HG03196 (cell line): ENCODE measurements at regions not wholly inside any gene's neighbourhood (a gene's known extent, or its start where the extent isn't known, plus 50 kb on each side); places are given as distances from the start of the nearest gene placed in this dataset.

ENCODE experiments used
- ATAC-seq: cut with Tn5 transposase; IDR thresholded peaks from one replicate; pipeline ENCODE4 v1.9.1; 2021; ENCODE audit not compliant: unreplicated experiment

GRCh38 chr3:174398761-174399160 lies 460.4 kb upstream of the NAALADL2 start:
- ATAC-seq, result no peak

DNA sequence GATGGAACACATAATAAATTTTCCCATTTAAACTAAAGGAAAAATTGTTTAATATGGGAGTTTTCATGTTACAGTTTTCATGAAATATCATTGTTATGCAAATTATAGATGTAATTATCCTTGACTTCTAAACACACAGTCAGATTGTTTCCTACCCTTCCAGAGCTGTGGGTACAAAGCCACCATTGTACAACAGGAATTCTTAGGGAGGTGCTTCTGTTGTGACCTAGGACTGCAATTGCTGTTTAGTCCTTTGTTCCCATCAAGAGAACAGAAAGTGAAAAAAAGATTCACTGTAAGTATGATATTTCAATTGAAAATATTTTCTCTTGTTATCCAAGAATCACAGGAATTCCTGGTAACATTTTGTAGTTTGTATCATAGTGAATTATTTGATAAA lies 455.3 kb upstream of the NAALADL2 start:
- no peak for ATAC-seq

DNA sequence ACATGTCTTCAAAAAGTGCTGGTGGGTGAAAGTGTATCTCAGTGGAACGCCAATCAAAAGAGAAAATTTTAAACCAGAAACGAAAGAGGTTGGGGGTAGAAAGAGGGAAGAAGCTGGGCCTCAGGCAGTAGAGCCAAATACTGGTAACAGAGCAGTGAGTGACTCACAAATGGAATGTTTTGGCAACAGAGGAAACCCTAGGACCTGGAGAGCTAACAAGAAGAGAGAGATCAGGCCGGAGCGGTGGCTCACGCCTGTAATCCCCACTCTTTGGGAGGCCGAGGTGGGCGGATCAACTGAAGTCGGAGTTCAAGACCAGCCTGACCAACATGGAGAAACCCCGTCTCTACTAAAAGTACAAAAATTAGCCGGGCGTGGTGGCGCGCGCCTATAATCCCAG lies 450.8 kb upstream of the NAALADL2 start:
- no peak for ATAC-seq

- no peak for ATAC-seq
These were observed 449.9 kb upstream of the NAALADL2 start for GRCh38 chr3:174409086-174409743.

- ATAC-seq, result no peak
These were observed 445.8 kb upstream of the NAALADL2 start for GRCh38 chr3:174413062-174413912.

DNA sequence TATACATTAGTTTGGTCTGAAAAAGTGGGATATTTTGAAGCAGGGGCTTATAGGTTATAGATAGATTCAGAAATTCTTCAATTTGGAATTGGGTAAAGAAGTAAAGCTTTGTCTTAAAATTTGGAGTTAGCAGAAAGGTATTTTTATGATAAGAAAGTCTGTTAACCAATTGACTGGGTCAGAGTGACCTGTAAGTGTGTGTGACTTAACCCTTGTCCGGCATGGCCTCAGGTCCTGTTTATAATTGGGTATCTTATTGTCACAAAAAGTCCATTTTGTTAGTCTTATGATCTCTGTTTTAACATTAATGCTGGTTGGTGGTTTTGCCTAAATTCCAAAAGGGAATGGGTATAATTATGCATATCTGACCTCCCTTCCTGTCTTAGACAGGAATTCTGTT lies 444.2 kb upstream of the NAALADL2 start:
- ATAC-seq, result no peak

DNA sequence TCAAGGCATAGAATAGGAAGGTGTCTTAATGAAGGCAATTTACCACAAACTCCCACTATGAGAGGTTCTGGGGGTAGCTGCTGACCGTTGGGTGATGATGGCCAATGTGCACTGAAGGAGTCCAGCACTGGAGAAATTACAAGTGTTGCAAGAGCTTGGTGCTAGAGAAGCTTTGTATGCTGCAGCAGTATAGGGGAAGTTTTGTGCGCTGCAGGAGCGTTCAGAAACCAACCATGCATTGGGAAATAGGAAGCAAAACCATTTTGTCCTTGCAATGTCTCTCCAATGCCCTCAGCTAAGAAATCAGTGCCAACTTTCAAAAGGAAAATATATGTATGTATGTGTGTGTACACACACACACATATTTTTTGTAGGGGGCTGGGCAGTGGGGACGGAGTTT lies 441.6 kb upstream of the NAALADL2 start:
- no peak for ATAC-seq

- ATAC-seq, result no peak
These were observed 439.9 kb upstream of the NAALADL2 start for GRCh38 chr3:174419216-174419615.

- ATAC-seq, result no peak
These were observed 435.2 kb upstream of the NAALADL2 start for GRCh38 chr3:174423936-174424335.

- ATAC-seq, result no peak
These were observed 434.5 kb upstream of the NAALADL2 start for GRCh38 chr3:174424656-174425055.

- no peak for ATAC-seq
These were observed 433.7 kb upstream of the NAALADL2 start for GRCh38 chr3:174425422-174425821.

DNA sequence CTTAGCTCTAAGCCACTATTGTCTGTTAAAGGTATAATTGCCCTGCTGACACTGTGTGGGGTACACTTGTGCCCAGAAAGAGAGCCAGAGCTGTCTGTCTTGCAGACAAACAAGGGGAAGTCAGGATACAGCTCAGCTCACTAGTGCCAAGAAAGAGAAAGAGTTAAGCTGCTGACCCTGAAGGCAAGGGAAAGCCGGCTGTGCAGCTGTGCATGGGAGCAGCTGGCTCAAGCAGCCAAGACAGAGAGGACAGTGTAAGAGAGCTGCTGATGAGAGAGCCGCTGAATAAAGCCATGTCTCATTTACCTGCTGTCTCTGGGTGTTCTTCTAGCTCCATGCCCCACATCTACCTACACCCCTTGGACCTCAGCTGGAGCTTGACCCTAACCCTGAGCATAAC lies 428.1 kb upstream of the NAALADL2 start:
- ATAC-seq, result no peak

GRCh38 chr3:174431717-174432116 lies 427.4 kb upstream of the NAALADL2 start:
- ATAC-seq, result no peak

GRCh38 chr3:174436367-174436766 lies 422.8 kb upstream of the NAALADL2 start:
- no peak for ATAC-seq

DNA sequence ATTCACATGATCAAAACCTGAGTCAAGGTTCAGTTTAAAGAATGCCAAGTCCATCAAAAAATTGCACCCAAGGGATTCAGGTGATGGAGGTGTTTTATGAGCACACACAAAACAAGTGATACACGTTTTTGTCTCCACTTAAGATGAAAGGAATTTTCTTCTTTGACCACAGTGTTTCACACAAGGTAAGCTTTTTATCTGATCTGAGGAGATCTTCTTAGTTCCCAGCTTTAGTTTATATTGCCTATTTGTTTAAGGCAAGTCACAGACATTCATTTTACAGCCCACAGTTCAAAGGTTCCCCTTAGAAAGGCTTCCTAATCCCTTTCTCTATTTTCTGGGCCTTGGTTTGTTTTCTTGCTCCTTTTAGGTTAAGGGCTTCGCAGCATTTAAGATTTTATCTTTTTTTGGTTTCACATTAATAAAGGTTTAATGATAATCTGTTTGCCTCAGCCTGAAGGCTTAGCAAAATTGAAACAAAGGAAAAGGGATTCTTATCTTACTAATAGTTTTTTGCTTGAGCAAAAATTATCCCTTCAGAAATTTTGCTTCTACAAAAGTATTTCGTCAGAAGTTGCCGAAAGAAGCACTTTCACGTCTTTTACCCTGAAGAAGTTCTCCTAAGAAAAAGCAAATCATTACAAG lies 420.5 kb upstream of the NAALADL2 start:
- no peak for ATAC-seq

DNA sequence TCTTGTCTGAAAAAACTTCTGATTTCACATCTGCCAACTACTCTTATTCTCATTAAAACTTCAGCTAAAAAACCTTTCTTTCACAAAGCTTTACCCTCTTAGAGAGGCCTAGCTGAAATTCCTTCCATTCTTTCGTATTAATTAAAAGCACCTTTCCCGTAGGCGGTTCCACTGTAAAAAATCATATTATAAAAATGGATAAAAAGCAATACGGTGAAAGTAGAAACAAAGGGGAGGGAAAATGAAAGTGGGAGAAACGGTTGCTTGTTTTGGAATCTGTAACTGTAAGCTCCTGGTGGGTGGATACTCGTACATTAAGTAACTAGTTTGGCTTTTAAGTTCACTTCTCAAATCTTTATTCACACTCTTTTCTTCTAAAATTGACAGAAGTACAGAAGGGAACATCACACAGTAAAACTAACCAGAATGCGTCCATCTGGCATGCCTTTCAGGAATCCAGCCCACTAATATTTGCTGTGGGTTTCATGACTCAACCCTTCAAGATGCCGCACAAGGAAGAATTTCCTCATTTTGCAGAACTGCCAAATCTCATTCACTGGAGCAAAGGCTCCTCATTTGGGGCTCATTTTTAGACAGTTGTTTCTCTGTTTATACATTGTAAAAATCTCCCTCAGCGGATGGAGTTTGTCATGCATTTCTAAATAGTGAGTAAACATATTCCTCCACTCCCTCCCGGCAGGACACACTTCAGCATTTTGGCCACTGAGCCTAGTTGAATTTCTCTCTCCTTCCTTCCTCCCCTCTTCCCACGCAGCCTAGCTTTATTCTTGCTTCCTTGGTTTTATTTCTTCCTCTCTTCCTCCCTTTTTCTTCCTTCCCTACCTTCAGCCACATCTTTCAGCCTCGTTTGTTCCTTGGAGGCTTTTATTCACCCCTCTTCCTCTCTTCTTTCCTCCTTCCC lies 419.5 kb upstream of the NAALADL2 start:
- no peak for ATAC-seq

DNA sequence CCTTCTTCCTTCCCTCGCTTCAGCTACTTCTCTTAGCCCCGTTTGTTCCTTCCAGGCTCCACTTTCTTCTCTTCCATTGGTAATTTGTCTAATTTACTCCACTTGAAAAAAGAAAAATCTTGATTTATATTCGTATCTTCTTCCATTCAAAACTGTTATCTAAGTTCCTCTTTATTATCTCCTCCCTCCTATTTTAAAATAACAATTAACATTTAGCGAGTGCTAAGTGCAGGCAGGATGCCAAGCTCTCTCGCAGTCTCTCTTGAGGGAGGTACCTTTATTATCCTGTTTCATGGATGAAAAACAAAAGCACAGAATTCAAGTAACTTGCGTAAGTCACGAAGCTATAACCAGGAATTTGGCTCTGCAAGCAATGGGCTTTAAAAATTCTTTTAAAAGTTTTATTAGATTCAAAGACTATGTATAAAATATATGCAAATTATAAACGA lies 418.9 kb upstream of the NAALADL2 start:
- no peak for ATAC-seq

DNA sequence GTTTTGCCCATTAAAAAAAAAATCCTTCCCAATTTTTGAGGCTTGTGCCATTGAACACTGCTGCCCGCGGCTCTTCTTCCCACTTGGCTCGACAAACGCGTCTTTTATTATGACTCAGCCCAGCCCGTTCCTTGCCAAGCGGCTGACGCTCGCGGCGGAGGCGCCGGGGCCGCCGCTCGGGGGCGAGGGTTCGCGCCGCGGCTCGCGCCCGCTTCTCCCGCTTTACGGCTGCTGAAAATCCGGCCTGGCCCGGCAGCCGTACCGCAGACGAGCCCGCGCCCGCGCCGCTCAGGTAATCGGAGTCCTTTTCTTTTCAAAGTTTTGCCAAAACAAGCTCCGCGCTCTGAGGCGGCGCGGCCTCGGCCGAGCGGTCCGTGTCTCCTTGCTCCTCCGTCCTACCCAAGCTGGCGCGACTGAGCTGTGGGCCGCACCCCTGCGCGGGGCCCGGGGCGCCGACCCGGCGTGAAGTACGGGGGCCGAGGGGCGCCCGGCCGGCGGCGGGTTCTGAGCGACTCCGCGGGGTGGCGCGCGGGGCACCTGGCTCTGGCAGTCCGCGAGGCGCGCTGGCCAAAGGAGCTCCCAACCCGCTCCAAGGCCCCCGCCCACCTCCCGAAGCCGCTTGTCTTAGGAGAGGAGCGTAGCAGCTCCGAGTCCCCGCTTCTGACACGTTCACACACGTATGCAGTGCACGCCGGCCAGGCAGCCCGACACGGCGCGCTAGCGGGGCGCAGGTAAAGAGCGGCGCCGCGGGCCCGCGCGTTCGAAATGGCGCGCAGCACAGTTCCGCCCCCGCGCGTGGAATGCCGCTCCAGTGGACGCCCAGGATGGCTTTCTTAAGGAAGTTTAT lies 418.2 kb upstream of the NAALADL2 start:
- ATAC-seq, result peak; percentile 62

GRCh38 chr3:174441588-174442301 lies 417.4 kb upstream of the NAALADL2 start:
- peak; percentile 16 for ATAC-seq
